Panc1 (cell line): ENCODE measurements at regions not wholly inside any gene's neighbourhood (a gene's known extent, or its start where the extent isn't known, plus 50 kb on each side); places are given as distances from the start of the nearest gene placed in this dataset.

Experiments used
- CTCF ChIP-seq: fragments of 450-650 bp; IDR thresholded peaks from 2 replicates; pipeline ENCODE4 v1.5.1; 2017; ENCODE audit warnings: mild to moderate bottlenecking
- POLR2AphosphoS5 ChIP-seq: IDR thresholded peaks from 2 replicates; pipeline ENCODE4 v1.6.1; 2012; ENCODE audit warnings: mild to moderate bottlenecking, low read depth, low read length, moderate library complexity

DNA sequence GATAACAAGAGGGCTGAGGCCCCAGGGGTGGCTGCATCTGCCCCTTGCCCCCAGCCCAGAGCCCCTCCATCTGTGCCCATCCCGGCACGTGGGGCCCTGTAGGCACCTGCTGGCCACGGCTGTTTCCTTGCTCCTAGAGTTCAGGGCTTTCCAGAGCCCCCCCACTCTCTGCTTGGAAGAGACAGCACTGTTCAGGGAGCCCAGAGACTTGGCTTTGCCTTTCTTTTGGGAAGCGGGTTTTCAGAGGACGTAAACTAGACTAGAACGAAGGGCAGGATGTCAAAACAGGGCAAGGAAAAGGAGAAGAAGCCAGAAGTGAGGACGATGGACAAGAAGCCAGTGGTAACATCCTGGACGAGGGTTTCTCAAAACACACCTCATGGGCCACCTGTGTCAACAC is 163.3 kb upstream of the LHX5 start:
- no peak for TF ChIP-seq CTCF
- TF ChIP-seq POLR2AphosphoS5: no peak
